IMR-90 (cell line): ENCODE measurements at regions not wholly inside any gene's neighbourhood (a gene's known extent, or its start where the extent isn't known, plus 50 kb on each side); places are given as distances from the start of the nearest gene placed in this dataset.
A peak's percentile ranks its signal among the peaks of the same experiment; 100 is the strongest.

Source experiments
- CTCF ChIP-seq: conservative IDR thresholded peaks from 2 replicates; pipeline ENCODE4 v1.5.1; 2012; ENCODE audit warnings: mild to moderate bottlenecking, low read depth, low read length, improper control_type of control experiment
- RAD21 ChIP-seq: IDR thresholded peaks from 2 replicates; pipeline ENCODE4 v1.6.1; 2012; ENCODE audit warnings: low read length, improper control_type of control experiment
- SMC3 ChIP-seq: fragments of 150-350 bp; IDR thresholded peaks from 2 replicates; pipeline ENCODE4 v1.6.1; 2016; ENCODE audit warnings: low read depth, mild to moderate bottlenecking, antibody characterized with exemption, low read length, moderate library complexity

- no peak for TF ChIP-seq CTCF
- no peak for TF ChIP-seq SMC3
- TF ChIP-seq RAD21 = 0 out of 2 replicates have a peak, but pooled peaks have one; percentile 10
These were observed 195.4 kb downstream of the SPP2 start for GRCh38 chr2:234245945-234246344.
